Mammary epithelial cell (primary cell): ENCODE measurements at regions not wholly inside any gene's neighbourhood (a gene's known extent, or its start where the extent isn't known, plus 50 kb on each side); places are given as distances from the start of the nearest gene placed in this dataset.

Experiments
- EZH2 ChIP-seq: IDR thresholded peaks from 2 replicates; pipeline ENCODE4 v1.6.1; 2012; ENCODE audit warnings: low read length, inconsistent platforms, borderline replicate concordance
- TF ChIP-seq, protein P1 (sequence below), 2 donors: IDR thresholded peaks in 1 of 2; conservative IDR thresholded peaks in 1 of 2; 2 replicates each; pipeline ENCODE4 v1.5.1; 2011 to 2012; ENCODE audit warnings: inconsistent platforms in 2 of 2, low read length in 2 of 2, mild to moderate bottlenecking in 2 of 2, control low read depth in 1 of 2, low read depth in 1 of 2; ENCODE audit not compliant: insufficient read depth in 1 of 2; ENCODE audit errors: extremely low read depth in 1 of 2

DNA sequence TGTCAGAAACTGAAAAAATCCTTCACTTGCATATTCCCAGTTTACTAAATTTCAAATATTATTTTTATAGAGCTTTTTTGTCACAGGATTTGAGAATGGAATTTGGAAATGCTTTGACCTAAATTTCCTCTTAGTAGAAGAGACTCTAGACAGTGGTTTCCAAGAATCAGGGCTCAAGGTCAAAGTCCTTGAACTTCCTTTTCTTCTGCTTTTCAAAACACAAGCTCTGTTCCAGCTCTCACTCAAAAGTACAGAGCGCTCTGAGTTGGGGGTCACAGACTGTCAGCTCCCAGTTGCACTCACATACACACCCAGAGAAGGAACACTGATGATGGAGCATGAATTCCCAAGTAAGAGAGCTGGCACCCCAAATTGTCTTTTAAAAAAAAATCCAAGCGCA is 394.2 kb downstream of the MLLT3 start:
- TF ChIP-seq, protein P1, sequence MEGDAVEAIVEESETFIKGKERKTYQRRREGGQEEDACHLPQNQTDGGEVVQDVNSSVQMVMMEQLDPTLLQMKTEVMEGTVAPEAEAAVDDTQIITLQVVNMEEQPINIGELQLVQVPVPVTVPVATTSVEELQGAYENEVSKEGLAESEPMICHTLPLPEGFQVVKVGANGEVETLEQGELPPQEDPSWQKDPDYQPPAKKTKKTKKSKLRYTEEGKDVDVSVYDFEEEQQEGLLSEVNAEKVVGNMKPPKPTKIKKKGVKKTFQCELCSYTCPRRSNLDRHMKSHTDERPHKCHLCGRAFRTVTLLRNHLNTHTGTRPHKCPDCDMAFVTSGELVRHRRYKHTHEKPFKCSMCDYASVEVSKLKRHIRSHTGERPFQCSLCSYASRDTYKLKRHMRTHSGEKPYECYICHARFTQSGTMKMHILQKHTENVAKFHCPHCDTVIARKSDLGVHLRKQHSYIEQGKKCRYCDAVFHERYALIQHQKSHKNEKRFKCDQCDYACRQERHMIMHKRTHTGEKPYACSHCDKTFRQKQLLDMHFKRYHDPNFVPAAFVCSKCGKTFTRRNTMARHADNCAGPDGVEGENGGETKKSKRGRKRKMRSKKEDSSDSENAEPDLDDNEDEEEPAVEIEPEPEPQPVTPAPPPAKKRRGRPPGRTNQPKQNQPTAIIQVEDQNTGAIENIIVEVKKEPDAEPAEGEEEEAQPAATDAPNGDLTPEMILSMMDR (conservative IDR thresholded peaks at IDR 0.05 in 1 of 2, IDR thresholded peaks at IDR 0.05 in 1 of 2; ENCODE audit: extremely low read depth in 1 of 2, insufficient read depth in 1 of 2, low read depth in 1 of 2, low read length in 2 of 2), result no peak
- no peak for TF ChIP-seq EZH2
